B cell (primary cell): ENCODE measurements at regions not wholly inside any gene's neighbourhood (a gene's known extent, or its start where the extent isn't known, plus 50 kb on each side); places are given as distances from the start of the nearest gene placed in this dataset.

ENCODE experiments used
- ATAC-seq: fragments of 200-7000 bp; cut with Tn5 transposase; one replicate; pipeline ENCODE4 v1.10.0; 2021; ENCODE audit warnings: low read depth, mild to moderate bottlenecking, moderate number of reproducible peaks, moderate library complexity
- CTCF ChIA-PET: fragments of 350-600 bp; sonication (Branson Sonifier 250); formaldehyde crosslinking; loops from one replicate; lab custom pipeline; 2021; ENCODE audit warnings: antibody characterized with exemption, inconsistent platforms; lab: Charles Lee
- POLR2A ChIA-PET: fragments of 350-600 bp; sonication (Branson Sonifier 250); formaldehyde crosslinking; loops from one replicate; lab custom pipeline; 2021; ENCODE audit warnings: antibody characterized with exemption; lab: Charles Lee
- DNase-seq: peaks from one replicate; pipeline ENCODE4 v3.0.0; 2013
- H2AFZ ChIP-seq: 2 replicates; pipeline ENCODE4 v1.6.1; 2012; ENCODE audit warnings: mild to moderate bottlenecking, low read depth, low read length; ENCODE audit not compliant: insufficient read depth, poor library complexity, severe bottlenecking
- H3K27ac ChIP-seq, 2 donors: 1 replicate in 1 of 2; 2 replicates in 1 of 2; pipeline ENCODE4 v1.5.1; 2012 to 2013; ENCODE audit warnings: low read length in 2 of 2, mild to moderate bottlenecking in 2 of 2, moderate library complexity in 1 of 2
- H3K27me3 ChIP-seq, 4 experiments: fragments of 200-600 bp in 1 of 4; sonication (generic) in 1 of 4; replicated peaks in 1 of 4; 1 replicate in 2 of 4; 2 replicates in 2 of 4; pipeline versions ENCODE4 v1.6.1 to v1.7.0; 2013 to 2016; ENCODE audit warnings: low read length in 3 of 4, mild to moderate bottlenecking in 2 of 4, mixed read lengths in 1 of 4, moderate library complexity in 1 of 4; ENCODE audit not compliant: insufficient read depth in 4 of 4, control insufficient read depth in 3 of 4; ENCODE audit errors: control extremely low read depth in 1 of 4
- H3K36me3 ChIP-seq, 2 experiments: replicated peaks in 1 of 2; 1 replicate in 1 of 2; 2 replicates in 1 of 2; pipeline versions ENCODE4 v1.6.1 to v1.7.1; 2013; ENCODE audit warnings: low read length in 1 of 2; ENCODE audit not compliant: insufficient read depth in 2 of 2, control insufficient read depth in 1 of 2; ENCODE audit errors: control extremely low read depth in 1 of 2, extremely low read depth in 1 of 2
- H3K4me1 ChIP-seq, 2 donors: fragments of 200-600 bp in 1 of 2; sonication (generic) in 1 of 2; 1 replicate in 1 of 2; 2 replicates in 1 of 2; pipeline versions ENCODE4 v1.5.1 to v1.6.1; 2013 to 2017; ENCODE audit warnings: low read length in 2 of 2; ENCODE audit not compliant: control insufficient read depth in 2 of 2, insufficient read depth in 2 of 2
- H3K4me2 ChIP-seq: replicated peaks from 2 replicates; pipeline ENCODE3; 2012; ENCODE audit warnings: mild to moderate bottlenecking, low read depth, low read length; ENCODE audit not compliant: poor library complexity, severe bottlenecking
- H3K4me3 ChIP-seq, 5 experiments: fragments of 200-600 bp in 1 of 5; sonication (generic) in 1 of 5; 1 replicate in 3 of 5; 2 replicates in 2 of 5; pipeline versions ENCODE4 v1.5.1 to v1.7.0; 2011 to 2016; ENCODE audit warnings: low read length in 4 of 5, mild to moderate bottlenecking in 4 of 5, low read depth in 2 of 5, control low read depth in 1 of 5, moderate library complexity in 1 of 5; ENCODE audit not compliant: insufficient read depth in 1 of 5; ENCODE audit errors: control extremely low read depth in 1 of 5, extremely low read depth in 1 of 5
- H3K79me2 ChIP-seq: fragments of 200-600 bp; sonication (generic); one replicate; pipeline ENCODE4 v1.6.0; 2016; ENCODE audit warnings: low read length; ENCODE audit not compliant: control insufficient read depth, insufficient read depth
- H3K9ac ChIP-seq: fragments of 200-600 bp; sonication (generic); 2 replicates; pipeline ENCODE4 v1.6.1; 2017; ENCODE audit warnings: mild to moderate bottlenecking, low read length, moderate library complexity
- H3K9me3 ChIP-seq, 3 donors: one replicate each; pipeline versions ENCODE4 v1.6.1 to v1.7.1; 2013; ENCODE audit warnings: low read length in 2 of 3; ENCODE audit not compliant: control insufficient read depth in 2 of 3, insufficient read depth in 1 of 3; ENCODE audit errors: control extremely low read depth in 1 of 3
- H4K20me1 ChIP-seq: 2 replicates; pipeline ENCODE4 v1.6.0; 2012; ENCODE audit warnings: mild to moderate bottlenecking, low read length; ENCODE audit not compliant: insufficient read depth, control insufficient read depth, poor library complexity, severe bottlenecking
- H3K27ac Mint-ChIP-seq: one replicate; pipeline ENCODE4 v1.8.0; 2021; ENCODE audit warnings: mixed read lengths
- H3K27me3 Mint-ChIP-seq: one replicate; pipeline ENCODE4 v1.8.0; 2021; ENCODE audit warnings: mixed read lengths
- H3K4me1 Mint-ChIP-seq: one replicate; pipeline ENCODE4 v1.8.0; 2021; ENCODE audit warnings: mixed read lengths
- H3K4me3 Mint-ChIP-seq: one replicate; pipeline ENCODE4 v1.8.0; 2021; ENCODE audit warnings: mixed read lengths
- H3K9me3 Mint-ChIP-seq: one replicate; pipeline ENCODE4 v1.8.0; 2022; ENCODE audit warnings: mixed read lengths; ENCODE audit not compliant: insufficient read depth
- CTCF ChIP-seq: fragments of 200-600 bp; IDR thresholded peaks from one replicate; pipeline ENCODE4 v1.8.0; 2022; ENCODE audit warnings: antibody characterized with exemption, mild to moderate bottlenecking
- EZH2 ChIP-seq: IDR thresholded peaks from 2 replicates; pipeline ENCODE4 v1.6.1; 2012; ENCODE audit warnings: borderline replicate concordance, low read depth, mild to moderate bottlenecking, moderate library complexity, low read length; ENCODE audit not compliant: insufficient read depth, poor library complexity, severe bottlenecking
- WGBS: methylation state at CpG from one replicate; pipeline ENCODE4 v1.1.5; 2013; ENCODE audit warnings: missing lambda C conversion rate; ENCODE audit not compliant: insufficient coverage; 5-methylcytosine and 5-hydroxymethylcytosine counted together
- intact Hi-C: fragments of 100-400 bp; cut with micrococcal nuclease; formaldehyde crosslinking; loops from one replicate; pipeline ENCODE4 v1.10.0; 2022

GRCh38 chr3:81152156-81152555, 609.3 kb downstream of the GBE1 start:
- TF ChIP-seq CTCF (no peak), EZH2 (no peak)
- POLR2A ChIA-PET: no interaction called here
- no peaks in the 10 kb centered on the region for H3K27me3 Mint-ChIP-seq
- no CpG with 5 or more reads among the region's 2 CpGs for WGBS
- H3K4me1 Mint-ChIP-seq: no peaks in the 10 kb centered on the region
- CTCF ChIA-PET: no interaction called here
- H3K9me3 Mint-ChIP-seq: no peaks in the 10 kb centered on the region
- Histone ChIP-seq H3K4me2 (no peak overlapping the region), H4K20me1 (no peaks in the 10 kb centered on the region), H3K27ac (no peak overlapping the region), H3K27me3 (no peaks in the 10 kb centered on the region), H2AFZ (no peak overlapping the region), H3K4me1 (no peaks in the 10 kb centered on the region), H3K9me3 (peaks cover 0 to 11% (median 0%) of the 10 kb centered on the region in 3 donors), H3K4me3 (no peak overlapping the region), H3K36me3 (no peaks in the 10 kb centered on the region), H3K9ac (no peak overlapping the region), H3K79me2 (no peaks in the 10 kb centered on the region)
- no peak overlapping the region for H3K4me3 Mint-ChIP-seq
- no peak overlapping the region for H3K27ac Mint-ChIP-seq
- intact Hi-C loops: no loop called here
- no peak for DNase-seq
- ATAC-seq: no peak

- Histone ChIP-seq H3K9ac (no peak overlapping the region), H3K9me3 (no peaks in the 10 kb centered on the region), H3K36me3 (no peaks in the 10 kb centered on the region), H3K4me1 (no peaks in the 10 kb centered on the region), H2AFZ (no peak overlapping the region), H3K79me2 (no peaks in the 10 kb centered on the region), H3K4me3 (no peak overlapping the region), H4K20me1 (no peaks in the 10 kb centered on the region), H3K27ac (no peak overlapping the region), H3K27me3 (no peaks in the 10 kb centered on the region), H3K4me2 (no peak overlapping the region)
- ATAC-seq (no peak), DNase-seq (no peak)
- Mint-ChIP-seq H3K27ac (no peak overlapping the region), H3K4me1 (no peaks in the 10 kb centered on the region), H3K27me3 (no peaks in the 10 kb centered on the region), H3K4me3 (no peak overlapping the region), H3K9me3 (peaks cover 6% of the 10 kb centered on the region)
- intact Hi-C loops: no loop called here
- WGBS: no CpG with 5 or more reads among the region's 1 CpG
- no peak for TF ChIP-seq CTCF
- ChIA-PET CTCF (no interaction called here), POLR2A (no interaction called here)
Observed at GRCh38 chr3:81132995-81133394, 628.5 kb downstream of the GBE1 start.
